Endodermal cell (in vitro differentiated cells): ENCODE measurements at regions not wholly inside any gene's neighbourhood (a gene's known extent, or its start where the extent isn't known, plus 50 kb on each side); places are given as distances from the start of the nearest gene placed in this dataset.

ENCODE experiments used
- DNase-seq: peaks from one replicate; pipeline ENCODE4 v3.0.0-alpha.2; 2017
- H3K27ac ChIP-seq: 2 replicates; pipeline ENCODE4 v1.5.1; 2013; ENCODE audit warnings: mild to moderate bottlenecking, low read depth, low read length, moderate library complexity
- H3K27me3 ChIP-seq: 2 replicates; pipeline ENCODE4 v1.6.1; 2013; ENCODE audit warnings: mild to moderate bottlenecking, low read length, moderate library complexity; ENCODE audit not compliant: insufficient read depth, control insufficient read depth, poor library complexity, severe bottlenecking
- H3K36me3 ChIP-seq: 2 replicates; pipeline ENCODE4 v1.7.0; 2013; ENCODE audit warnings: mild to moderate bottlenecking, low read length, moderate library complexity; ENCODE audit not compliant: control insufficient read depth, insufficient read depth
- H3K4me1 ChIP-seq: one replicate; pipeline ENCODE4 v1.7.0; 2013; ENCODE audit warnings: low read length; ENCODE audit not compliant: control insufficient read depth, insufficient read depth
- H3K4me3 ChIP-seq: 2 replicates; pipeline ENCODE4 v1.5.1; 2013; ENCODE audit warnings: mild to moderate bottlenecking, low read length, moderate library complexity
- H3K9ac ChIP-seq: 2 replicates; pipeline ENCODE4 v1.6.1; 2013; ENCODE audit warnings: mild to moderate bottlenecking, low read length, moderate library complexity; ENCODE audit not compliant: poor library complexity, severe bottlenecking; ENCODE audit errors: extremely low read depth
- H3K9me3 ChIP-seq: 2 replicates; pipeline ENCODE4 v1.6.1; 2013; ENCODE audit warnings: mild to moderate bottlenecking, low read length, moderate library complexity; ENCODE audit not compliant: control insufficient read depth
- H3K27ac Mint-ChIP-seq: 2 replicates; pipeline ENCODE4 v1.8.0; 2020; ENCODE audit warnings: mixed read lengths
- H3K27me3 Mint-ChIP-seq: 2 replicates; pipeline ENCODE4 v1.8.0; 2021; ENCODE audit warnings: mild to moderate bottlenecking, mixed read lengths; ENCODE audit not compliant: insufficient read depth
- H3K36me3 Mint-ChIP-seq: 2 replicates; pipeline ENCODE4 v1.8.0; 2020; ENCODE audit warnings: low read depth, mixed read lengths
- H3K4me1 Mint-ChIP-seq: 2 replicates; pipeline ENCODE4 v1.8.0; 2020; ENCODE audit warnings: mixed read lengths
- H3K4me3 Mint-ChIP-seq: 2 replicates; pipeline ENCODE4 v1.8.0; 2020; ENCODE audit warnings: mild to moderate bottlenecking, moderate library complexity, mixed read lengths
- H3K9me3 Mint-ChIP-seq: 2 replicates; pipeline ENCODE4 v1.8.0; 2020; ENCODE audit warnings: mild to moderate bottlenecking, mixed read lengths
- CTCF ChIP-seq: fragments of 200-600 bp; sonication (generic); conservative IDR thresholded peaks from 2 replicates; pipeline ENCODE4 v1.5.0; 2021; ENCODE audit warnings: antibody characterized with exemption, mild to moderate bottlenecking
- WGBS, 2 experiments: methylation state at CpG; one replicate each; pipeline versions ENCODE4 v1.1.5 to v1.1.7; 2013; ENCODE audit warnings: missing lambda C conversion rate in 2 of 2, mixed read lengths in 1 of 2; ENCODE audit not compliant: insufficient coverage in 1 of 2, insufficient read length in 1 of 2; 5-methylcytosine and 5-hydroxymethylcytosine counted together

GRCh38 chr5:39668980-39669379 lies 244.2 kb upstream of the DAB2 start:
- H3K36me3 Mint-ChIP-seq: no peaks in the 10 kb centered on the region
- H3K4me1 ChIP-seq: peaks cover 6% of the 10 kb centered on the region
- peaks cover 12% of the 10 kb centered on the region for H3K4me1 Mint-ChIP-seq
- no peak for TF ChIP-seq CTCF
- H3K27me3 ChIP-seq: no peaks in the 10 kb centered on the region
- no peaks in the 10 kb centered on the region for H3K36me3 ChIP-seq
- H3K27me3 Mint-ChIP-seq: no peaks in the 10 kb centered on the region
- DNase-seq: no peak
- H3K9me3 Mint-ChIP-seq: peaks cover 7% of the 10 kb centered on the region
- H3K27ac ChIP-seq: no peak overlapping the region
- no peak overlapping the region for H3K4me3 ChIP-seq
- peaks cover 11% of the 10 kb centered on the region for H3K9me3 ChIP-seq
- H3K9ac ChIP-seq: no peak overlapping the region
- WGBS, 2 experiments: 93 to 100% methylated on average over 2 to 3 of the region's 3 CpGs
- H3K27ac Mint-ChIP-seq: no peak overlapping the region
- H3K4me3 Mint-ChIP-seq: no peak overlapping the region

GRCh38 chr5:39665328-39665727 lies 240.5 kb upstream of the DAB2 start:
- no peak overlapping the region for H3K27ac Mint-ChIP-seq
- H3K27ac ChIP-seq: no peak overlapping the region

GRCh38 chr5:39662945-39663344 lies 238.2 kb upstream of the DAB2 start:
- no peak for TF ChIP-seq CTCF
- H3K9me3 ChIP-seq: peaks cover 12% of the 10 kb centered on the region
- H3K27me3 ChIP-seq: no peaks in the 10 kb centered on the region
- WGBS, 2 experiments: 87 to 100% methylated on average over 1 to 3 of the region's 3 CpGs
- peaks cover 4% of the 10 kb centered on the region for H3K4me1 ChIP-seq
- Mint-ChIP-seq H3K9me3 (peaks cover 7% of the 10 kb centered on the region), H3K27me3 (peaks cover 2% of the 10 kb centered on the region), H3K36me3 (no peaks in the 10 kb centered on the region), H3K27ac (no peak overlapping the region), H3K4me1 (peaks cover 16% of the 10 kb centered on the region), H3K4me3 (no peak overlapping the region)
- no peak for DNase-seq
- H3K4me3 ChIP-seq: no peak overlapping the region
- no peak overlapping the region for H3K27ac ChIP-seq
- H3K9ac ChIP-seq: no peak overlapping the region
- H3K36me3 ChIP-seq: no peaks in the 10 kb centered on the region

More at GRCh38 chr5:39665328-39665727, 240.5 kb upstream of the DAB2 start:
- no peaks in the 10 kb centered on the region for H3K4me1 ChIP-seq
- no peak for DNase-seq
- Mint-ChIP-seq H3K27me3 (no peaks in the 10 kb centered on the region), H3K36me3 (no peaks in the 10 kb centered on the region), H3K4me1 (peaks cover 13% of the 10 kb centered on the region), H3K4me3 (no peak overlapping the region), H3K9me3 (peaks cover 7% of the 10 kb centered on the region)
- no peaks in the 10 kb centered on the region for H3K27me3 ChIP-seq
- 93 to 97% methylated on average over 7 to 23 of the region's 23 CpGs for WGBS, 2 experiments
- H3K4me3 ChIP-seq: no peak overlapping the region
- TF ChIP-seq CTCF: no peak
- H3K9me3 ChIP-seq: peaks cover 12% of the 10 kb centered on the region
- no peaks in the 10 kb centered on the region for H3K36me3 ChIP-seq
- H3K9ac ChIP-seq: no peak overlapping the region
